ENCODE measurements at regions not wholly inside any gene's neighbourhood (a gene's known extent, or its start where the extent isn't known, plus 50 kb on each side); places are given as distances from the start of the nearest gene placed in this dataset.

GRCh38 chr3:25103391-25103790 is 324.7 kb upstream of the RARB start:
- TF ChIP-seq CTCF (IDR thresholded peaks at IDR 0.05) (no peak), POLR2A (IDR thresholded peaks at IDR 0.05) (no peak)
